CD4-positive, CD25-positive, alpha-beta regulatory T cell (primary cell): ENCODE measurements at regions not wholly inside any gene's neighbourhood (a gene's known extent, or its start where the extent isn't known, plus 50 kb on each side); places are given as distances from the start of the nearest gene placed in this dataset.

Experiments used
- ATAC-seq, 2 donors: fragments of 150-1000 bp; cut with Tn5 transposase; one replicate each; pipeline ENCODE4 v1.10.0; 2021; ENCODE audit warnings: low read depth in 2 of 2, moderate number of reproducible peaks in 2 of 2, moderate library complexity in 1 of 2
- DNase-seq, 3 donors: peaks; one replicate each; pipeline versions ENCODE4 v3.0.0 to v3.0.0-alpha.2; 2012 to 2022; ENCODE audit warnings: mixed read lengths in 1 of 3
- H3K27ac ChIP-seq: one replicate; pipeline ENCODE4 v1.7.0; 2013; ENCODE audit warnings: mild to moderate bottlenecking, low read length; ENCODE audit not compliant: insufficient read depth, poor library complexity, severe bottlenecking
- H3K27me3 ChIP-seq: one replicate; pipeline ENCODE4 v1.7.0; 2013; ENCODE audit warnings: low read length; ENCODE audit not compliant: control insufficient read depth, insufficient read depth
- H3K36me3 ChIP-seq: one replicate; pipeline ENCODE4 v1.7.0; 2013; ENCODE audit warnings: mild to moderate bottlenecking, low read length, moderate library complexity; ENCODE audit not compliant: control insufficient read depth, insufficient read depth
- H3K4me1 ChIP-seq: 2 replicates; pipeline ENCODE4 v1.7.0; 2013; ENCODE audit warnings: mild to moderate bottlenecking, low read length; ENCODE audit not compliant: insufficient read depth, control insufficient read depth, poor library complexity, severe bottlenecking
- H3K4me3 ChIP-seq: one replicate; pipeline ENCODE4 v1.7.0; 2013; ENCODE audit warnings: low read depth, mild to moderate bottlenecking, low read length, moderate library complexity
- H3K9me3 ChIP-seq, 2 experiments: 1 replicate in 1 of 2; 2 replicates in 1 of 2; pipeline ENCODE4 v1.7.0; 2013; ENCODE audit warnings: low read length in 2 of 2, mild to moderate bottlenecking in 1 of 2, moderate library complexity in 1 of 2; ENCODE audit not compliant: control insufficient read depth in 2 of 2
- H3K27ac Mint-ChIP-seq, 3 donors: one replicate each; pipeline ENCODE4 v1.8.0; 2020 to 2022; ENCODE audit warnings: mild to moderate bottlenecking in 3 of 3, mixed read lengths in 3 of 3, moderate library complexity in 2 of 3
- H3K27me3 Mint-ChIP-seq: one replicate; pipeline ENCODE4 v1.8.0; 2022; ENCODE audit warnings: mild to moderate bottlenecking, mixed read lengths
- H3K36me3 Mint-ChIP-seq: one replicate; pipeline ENCODE4 v1.8.0; 2020; ENCODE audit warnings: mixed read lengths
- H3K4me1 Mint-ChIP-seq, 4 donors: one replicate each; pipeline ENCODE4 v1.8.0; 2020 to 2022; ENCODE audit warnings: mixed read lengths in 4 of 4, mild to moderate bottlenecking in 1 of 4
- H3K4me3 Mint-ChIP-seq, 4 donors: one replicate each; pipeline ENCODE4 v1.8.0; 2020 to 2022; ENCODE audit warnings: mild to moderate bottlenecking in 4 of 4, mixed read lengths in 4 of 4, moderate library complexity in 3 of 4
- H3K9me3 Mint-ChIP-seq, 7 donors: one replicate each; pipeline ENCODE4 v1.8.0; 2020 to 2022; ENCODE audit warnings: mixed read lengths in 7 of 7, mild to moderate bottlenecking in 3 of 7, moderate library complexity in 2 of 7

DNA sequence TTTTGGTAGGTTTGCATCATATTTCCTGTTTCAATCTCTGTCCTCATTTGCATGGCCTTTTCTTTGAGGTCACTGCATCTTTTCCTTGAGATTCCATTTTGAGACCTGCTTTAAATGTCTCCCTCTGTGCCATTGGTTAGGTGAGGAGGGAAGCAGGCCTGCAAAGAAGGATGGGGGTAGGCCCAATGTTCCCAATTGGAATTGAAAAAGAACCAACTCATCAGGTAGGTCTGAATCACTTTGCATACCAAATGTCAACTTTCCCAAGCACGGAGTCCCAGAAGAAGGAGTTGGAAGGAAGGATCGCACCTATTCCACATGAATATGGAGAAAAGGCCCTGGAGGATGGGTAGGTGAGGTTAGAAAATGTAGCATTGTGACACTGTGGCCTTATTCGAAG is 318.5 kb downstream of the BLID start:
- Mint-ChIP-seq H3K27me3 (peaks cover 4% of the 10 kb centered on the region), H3K4me3 (no peak overlapping the region), H3K27ac (no peak overlapping the region), H3K36me3 (no peaks in the 10 kb centered on the region), H3K4me1 (no peaks in the 10 kb centered on the region), H3K9me3 (peaks cover 0 to 23% (median 6%) of the 10 kb centered on the region in 7 donors)
- Histone ChIP-seq H3K36me3 (no peaks in the 10 kb centered on the region), H3K27me3 (no peaks in the 10 kb centered on the region), H3K9me3 (peaks cover 0 to 2% of the 10 kb centered on the region in 2 experiments), H3K4me3 (no peak overlapping the region), H3K4me1 (no peaks in the 10 kb centered on the region), H3K27ac (no peak overlapping the region)
- no peak for DNase-seq
- ATAC-seq, result no peak

- H3K4me1 Mint-ChIP-seq, result no peaks in the 10 kb centered on the region
- no peaks in the 10 kb centered on the region for H3K36me3 ChIP-seq
- no peaks in the 10 kb centered on the region for H3K36me3 Mint-ChIP-seq
- H3K27ac ChIP-seq, result no peak overlapping the region
- no peaks in the 10 kb centered on the region for H3K4me1 ChIP-seq
- ATAC-seq, result no peak
- H3K27me3 ChIP-seq, result no peaks in the 10 kb centered on the region
- no peak overlapping the region for H3K4me3 Mint-ChIP-seq
- DNase-seq, result no peak
- peaks cover 0 to 2% of the 10 kb centered on the region in 2 experiments for H3K9me3 ChIP-seq
- peaks cover 4% of the 10 kb centered on the region for H3K27me3 Mint-ChIP-seq
- no peak overlapping the region for H3K4me3 ChIP-seq
- H3K27ac Mint-ChIP-seq, result no peak overlapping the region
- peaks cover 0 to 14% (median 3%) of the 10 kb centered on the region in 7 donors for H3K9me3 Mint-ChIP-seq
Measured at GRCh38 chr11:121795174-121795573, 320.8 kb downstream of the BLID start.

DNA sequence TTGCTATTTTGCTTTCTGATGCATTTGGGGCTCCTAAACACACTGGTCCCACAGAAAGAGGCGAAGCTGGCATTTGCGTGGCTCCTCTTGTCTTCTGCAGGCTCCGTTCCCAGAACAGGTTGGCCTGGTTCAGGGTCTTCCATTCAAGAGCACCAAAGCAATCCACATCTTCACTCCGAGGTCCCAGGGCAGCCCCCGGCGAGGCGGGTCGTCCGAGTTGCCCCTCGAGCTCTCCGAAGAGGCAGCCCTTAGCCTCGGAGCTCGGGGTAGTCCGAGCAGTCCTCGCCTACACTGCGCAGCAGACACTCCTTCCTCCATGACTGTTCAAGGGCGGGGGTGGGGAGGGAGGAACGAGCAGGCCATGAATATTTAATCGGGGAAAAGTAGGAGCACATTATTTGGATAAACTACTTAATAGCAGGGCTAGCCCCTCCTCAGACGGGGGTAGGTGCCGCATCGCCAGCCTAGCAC is 321.3 kb downstream of the BLID start:
- Histone ChIP-seq H3K27ac (no peak overlapping the region), H3K9me3 (no peaks in the 10 kb centered on the region), H3K36me3 (no peaks in the 10 kb centered on the region), H3K27me3 (no peaks in the 10 kb centered on the region), H3K4me3 (no peak overlapping the region), H3K4me1 (no peaks in the 10 kb centered on the region)
- H3K27me3 Mint-ChIP-seq, result peaks cover 4% of the 10 kb centered on the region
- H3K36me3 Mint-ChIP-seq, result no peaks in the 10 kb centered on the region
- DNase-seq, result no peak
- ATAC-seq, result no peak
- H3K4me1 Mint-ChIP-seq, result no peaks in the 10 kb centered on the region
- no peak overlapping the region for H3K27ac Mint-ChIP-seq
- peaks cover 0 to 14% (median 1%) of the 10 kb centered on the region in 7 donors for H3K9me3 Mint-ChIP-seq
- H3K4me3 Mint-ChIP-seq, result no peak overlapping the region

GRCh38 chr11:121793916-121794315 is 322.1 kb downstream of the BLID start:
- peaks cover 0 to 14% (median 0%) of the 10 kb centered on the region in 7 donors for H3K9me3 Mint-ChIP-seq
- Histone ChIP-seq H3K27ac (no peak overlapping the region), H3K4me3 (no peak overlapping the region), H3K27me3 (no peaks in the 10 kb centered on the region), H3K4me1 (no peaks in the 10 kb centered on the region), H3K36me3 (no peaks in the 10 kb centered on the region), H3K9me3 (no peaks in the 10 kb centered on the region)
- no peak for DNase-seq
- H3K36me3 Mint-ChIP-seq, result no peaks in the 10 kb centered on the region
- H3K27ac Mint-ChIP-seq, result no peak overlapping the region
- ATAC-seq, result no peak
- no peaks in the 10 kb centered on the region for H3K4me1 Mint-ChIP-seq
- H3K27me3 Mint-ChIP-seq, result peaks cover 4% of the 10 kb centered on the region
- no peak overlapping the region for H3K4me3 Mint-ChIP-seq

- Mint-ChIP-seq H3K4me1 (no peaks in the 10 kb centered on the region), H3K27ac (no peak overlapping the region)
- H3K9me3 ChIP-seq, result no peaks in the 10 kb centered on the region
Measured at GRCh38 chr11:121793291-121793690, 322.7 kb downstream of the BLID start.

DNA sequence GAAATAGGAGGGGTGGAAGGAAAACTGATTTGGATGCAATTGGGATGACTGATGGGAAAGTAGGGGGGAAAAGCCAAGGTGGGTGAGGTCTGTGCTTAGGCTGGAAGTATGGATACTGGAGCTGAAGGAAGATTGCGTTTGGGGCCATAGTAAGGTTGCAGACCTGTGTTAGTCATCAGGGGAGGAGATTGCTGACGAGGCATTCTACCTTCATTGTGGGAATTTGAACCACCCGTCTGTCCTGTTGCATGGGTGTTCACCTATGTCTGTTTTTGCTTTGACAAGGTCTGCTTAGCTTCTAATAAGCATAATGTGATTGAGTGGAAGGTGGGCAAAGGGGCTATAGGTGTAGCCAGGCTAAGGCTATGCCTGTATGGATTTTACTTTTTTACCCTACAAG is 323.8 kb downstream of the BLID start:
- no peak overlapping the region for H3K27ac ChIP-seq
- H3K4me3 ChIP-seq, result no peak overlapping the region
- DNase-seq (no peak), ATAC-seq (no peak)
- no peak overlapping the region for H3K27ac Mint-ChIP-seq
- H3K4me1 Mint-ChIP-seq, result no peaks in the 10 kb centered on the region
- H3K36me3 Mint-ChIP-seq, result no peaks in the 10 kb centered on the region
- H3K36me3 ChIP-seq, result no peaks in the 10 kb centered on the region
- no peak overlapping the region for H3K4me3 Mint-ChIP-seq
- H3K4me1 ChIP-seq, result no peaks in the 10 kb centered on the region
- no peaks in the 10 kb centered on the region for H3K27me3 ChIP-seq
- no peaks in the 10 kb centered on the region for H3K9me3 ChIP-seq
- H3K9me3 Mint-ChIP-seq, result peaks cover 0 to 7% (median 4%) of the 10 kb centered on the region in 7 donors
- no peaks in the 10 kb centered on the region for H3K27me3 Mint-ChIP-seq

More at GRCh38 chr11:121793291-121793690, 322.7 kb downstream of the BLID start:
- Histone ChIP-seq H3K27me3 (no peaks in the 10 kb centered on the region), H3K27ac (no peak overlapping the region), H3K36me3 (no peaks in the 10 kb centered on the region), H3K4me3 (no peak overlapping the region), H3K4me1 (no peaks in the 10 kb centered on the region)
- Mint-ChIP-seq H3K9me3 (peaks cover 0 to 16% (median 2%) of the 10 kb centered on the region in 7 donors), H3K27me3 (peaks cover under 1% of the 10 kb centered on the region), H3K4me3 (no peak overlapping the region), H3K36me3 (no peaks in the 10 kb centered on the region)
- DNase-seq, result no peak
- no peak for ATAC-seq

GRCh38 chr11:121790430-121790829 is 325.6 kb downstream of the BLID start:
- Histone ChIP-seq H3K4me3 (no peak overlapping the region), H3K36me3 (no peaks in the 10 kb centered on the region), H3K9me3 (no peaks in the 10 kb centered on the region), H3K27me3 (no peaks in the 10 kb centered on the region), H3K27ac (no peak overlapping the region), H3K4me1 (no peaks in the 10 kb centered on the region)
- Mint-ChIP-seq H3K4me1 (no peaks in the 10 kb centered on the region), H3K27ac (no peak overlapping the region), H3K4me3 (no peak overlapping the region), H3K36me3 (no peaks in the 10 kb centered on the region), H3K27me3 (no peaks in the 10 kb centered on the region), H3K9me3 (peaks cover 1 to 9% (median 6%) of the 10 kb centered on the region in 7 donors)
- no peak for DNase-seq
- ATAC-seq, result no peak

GRCh38 chr11:121780971-121781370 is 328.2 kb upstream of the SORL1-AS1 start:
- Histone ChIP-seq H3K36me3 (no peaks in the 10 kb centered on the region), H3K27ac (no peak overlapping the region), H3K4me1 (no peaks in the 10 kb centered on the region), H3K4me3 (no peak overlapping the region), H3K27me3 (no peaks in the 10 kb centered on the region), H3K9me3 (no peaks in the 10 kb centered on the region)
- Mint-ChIP-seq H3K27me3 (no peaks in the 10 kb centered on the region), H3K36me3 (no peaks in the 10 kb centered on the region), H3K9me3 (peaks cover 0 to 11% (median 2%) of the 10 kb centered on the region in 7 donors), H3K4me3 (no peak overlapping the region), H3K4me1 (no peaks in the 10 kb centered on the region), H3K27ac (peak overlapping the region in 1 of 3 donors; percentile 30)
- no peak for DNase-seq
- ATAC-seq, result no peak
